MM.1S (cell line): ENCODE measurements at regions not wholly inside any gene's neighbourhood (a gene's known extent, or its start where the extent isn't known, plus 50 kb on each side); places are given as distances from the start of the nearest gene placed in this dataset.

Experiments
- DNase-seq: peaks from one replicate; pipeline ENCODE4 v3.0.0-alpha.2; 2015
- H2AFZ ChIP-seq: fragments of 300-600 bp; sonication (generic); 2 replicates; pipeline ENCODE4 v1.6.0; 2016; ENCODE audit warnings: antibody characterized with exemption, low read length
- H3F3A ChIP-seq: fragments of 300-600 bp; sonication (generic); 2 replicates; pipeline ENCODE4 v1.6.1; 2016; ENCODE audit warnings: mild to moderate bottlenecking, antibody characterized with exemption, low read length, moderate library complexity, mixed read lengths; ENCODE audit not compliant: insufficient read depth
- H3K27ac ChIP-seq: fragments of 300-600 bp; sonication (generic); 2 replicates; pipeline ENCODE4 v1.5.1; 2016; ENCODE audit warnings: mild to moderate bottlenecking, low read length
- H3K27me3 ChIP-seq: fragments of 300-600 bp; sonication (generic); replicated peaks from 2 replicates; pipeline ENCODE4 v1.6.0; 2016; ENCODE audit warnings: low read length; ENCODE audit not compliant: insufficient read depth
- H3K36me3 ChIP-seq: fragments of 300-600 bp; sonication (generic); replicated peaks from 2 replicates; pipeline ENCODE4 v1.6.1; 2016; ENCODE audit warnings: mild to moderate bottlenecking, low read length, mixed read lengths; ENCODE audit not compliant: insufficient read depth
- H3K4me1 ChIP-seq: fragments of 300-600 bp; sonication (generic); 2 replicates; pipeline ENCODE4 v1.6.1; 2016; ENCODE audit warnings: low read length, mixed read lengths
- H3K4me2 ChIP-seq: fragments of 300-600 bp; sonication (generic); 2 replicates; pipeline ENCODE4 v1.6.0; 2016; ENCODE audit warnings: low read depth, low read length
- H3K4me3 ChIP-seq: fragments of 300-600 bp; sonication (generic); 2 replicates; pipeline ENCODE4 v1.5.1; 2016; ENCODE audit warnings: low read length, mixed read lengths
- H3K79me2 ChIP-seq: fragments of 300-600 bp; sonication (generic); 2 replicates; pipeline ENCODE4 v1.6.1; 2016; ENCODE audit warnings: mixed run types, low read length, mixed read lengths
- H3K9ac ChIP-seq: fragments of 300-600 bp; sonication (generic); 2 replicates; pipeline ENCODE4 v1.6.1; 2016; ENCODE audit warnings: low read length, mixed read lengths
- H3K9me2 ChIP-seq: fragments of 300-600 bp; sonication (generic); replicated peaks from 2 replicates; pipeline ENCODE4 v1.6.1; 2016; ENCODE audit warnings: mild to moderate bottlenecking, low read length, mixed read lengths; ENCODE audit not compliant: insufficient read depth
- H3K9me3 ChIP-seq: fragments of 300-600 bp; sonication (generic); replicated peaks from 2 replicates; pipeline ENCODE4 v1.6.1; 2016; ENCODE audit warnings: mild to moderate bottlenecking, low read length, mixed read lengths; ENCODE audit not compliant: insufficient read depth
- H4K20me1 ChIP-seq: fragments of 300-600 bp; sonication (generic); 2 replicates; pipeline ENCODE4 v1.6.1; 2016; ENCODE audit warnings: mild to moderate bottlenecking, low read length, moderate library complexity, mixed read lengths; ENCODE audit not compliant: insufficient read depth
- EZH2 ChIP-seq: fragments of 300-600 bp; sonication (generic); optimal IDR thresholded peaks from 2 replicates; pipeline ENCODE3; 2017; ENCODE audit warnings: low read depth, mild to moderate bottlenecking, antibody characterized with exemption, low read length, mixed read lengths
- EZH2phosphoT487 ChIP-seq: fragments of 300-600 bp; sonication (generic); IDR thresholded peaks from 2 replicates; pipeline ENCODE4 v1.6.1; 2018; ENCODE audit warnings: antibody characterized with exemption, low read length
- TF ChIP-seq, protein P1 (sequence below): fragments of 300-600 bp; sonication (generic); IDR thresholded peaks from 2 replicates; pipeline ENCODE4 v1.5.1; 2016; ENCODE audit warnings: antibody characterized with exemption, low read length, mixed read lengths

GRCh38 chr17:6305613-6306360 is 129.1 kb downstream of the AIPL1 start:
- H3F3A ChIP-seq = no peaks in the 10 kb centered on the region
- no peaks in the 10 kb centered on the region for H3K36me3 ChIP-seq
- no peak overlapping the region for H2AFZ ChIP-seq
- H3K27ac ChIP-seq = no peak overlapping the region
- 0 out of 2 replicates have a peak, but pooled peaks cover 4% of the 10 kb centered on the region for H3K27me3 ChIP-seq
- no peaks in the 10 kb centered on the region for H4K20me1 ChIP-seq
- TF ChIP-seq EZH2phosphoT487 = no peak
- TF ChIP-seq, protein P1, sequence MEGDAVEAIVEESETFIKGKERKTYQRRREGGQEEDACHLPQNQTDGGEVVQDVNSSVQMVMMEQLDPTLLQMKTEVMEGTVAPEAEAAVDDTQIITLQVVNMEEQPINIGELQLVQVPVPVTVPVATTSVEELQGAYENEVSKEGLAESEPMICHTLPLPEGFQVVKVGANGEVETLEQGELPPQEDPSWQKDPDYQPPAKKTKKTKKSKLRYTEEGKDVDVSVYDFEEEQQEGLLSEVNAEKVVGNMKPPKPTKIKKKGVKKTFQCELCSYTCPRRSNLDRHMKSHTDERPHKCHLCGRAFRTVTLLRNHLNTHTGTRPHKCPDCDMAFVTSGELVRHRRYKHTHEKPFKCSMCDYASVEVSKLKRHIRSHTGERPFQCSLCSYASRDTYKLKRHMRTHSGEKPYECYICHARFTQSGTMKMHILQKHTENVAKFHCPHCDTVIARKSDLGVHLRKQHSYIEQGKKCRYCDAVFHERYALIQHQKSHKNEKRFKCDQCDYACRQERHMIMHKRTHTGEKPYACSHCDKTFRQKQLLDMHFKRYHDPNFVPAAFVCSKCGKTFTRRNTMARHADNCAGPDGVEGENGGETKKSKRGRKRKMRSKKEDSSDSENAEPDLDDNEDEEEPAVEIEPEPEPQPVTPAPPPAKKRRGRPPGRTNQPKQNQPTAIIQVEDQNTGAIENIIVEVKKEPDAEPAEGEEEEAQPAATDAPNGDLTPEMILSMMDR = no peak
- TF ChIP-seq EZH2 = no peak
- no peaks in the 10 kb centered on the region for H3K79me2 ChIP-seq
- H3K9ac ChIP-seq = no peak overlapping the region
- DNase-seq = no peak
- H3K9me3 ChIP-seq = no peaks in the 10 kb centered on the region
- no peak overlapping the region for H3K4me2 ChIP-seq
- H3K4me1 ChIP-seq = no peaks in the 10 kb centered on the region
- no peaks in the 10 kb centered on the region for H3K9me2 ChIP-seq
- no peak overlapping the region for H3K4me3 ChIP-seq

GRCh38 chr17:6304894-6305612 is 129.9 kb downstream of the AIPL1 start:
- Histone ChIP-seq H3K4me2 (no peak overlapping the region), H3F3A (no peaks in the 10 kb centered on the region), H3K27ac (no peak overlapping the region), H3K36me3 (no peaks in the 10 kb centered on the region), H3K9me3 (no peaks in the 10 kb centered on the region), H3K79me2 (no peaks in the 10 kb centered on the region), H4K20me1 (no peaks in the 10 kb centered on the region), H2AFZ (no peak overlapping the region), H3K9ac (no peak overlapping the region), H3K4me1 (no peaks in the 10 kb centered on the region), H3K4me3 (no peak overlapping the region), H3K9me2 (no peaks in the 10 kb centered on the region), H3K27me3 (peaks cover 9% of the 10 kb centered on the region)
- DNase-seq = no peak
- TF ChIP-seq, protein P1 = no peak
- TF ChIP-seq EZH2phosphoT487 (no peak), EZH2 (no peak)

- TF ChIP-seq EZH2phosphoT487 = no peak
- TF ChIP-seq, protein P1 = no peak
- TF ChIP-seq EZH2 = no peak
- Histone ChIP-seq H3K27me3 (peaks cover 21% of the 10 kb centered on the region), H3K4me3 (no peak overlapping the region), H2AFZ (no peak overlapping the region), H4K20me1 (no peaks in the 10 kb centered on the region), H3K9me2 (no peaks in the 10 kb centered on the region), H3K36me3 (no peaks in the 10 kb centered on the region), H3K4me1 (no peaks in the 10 kb centered on the region), H3K4me2 (no peak overlapping the region), H3K9ac (no peak overlapping the region), H3F3A (no peaks in the 10 kb centered on the region), H3K27ac (no peak overlapping the region), H3K9me3 (no peaks in the 10 kb centered on the region), H3K79me2 (no peaks in the 10 kb centered on the region)
- peak; percentile 49 for DNase-seq
Observed at GRCh38 chr17:6303664-6304063, 131.3 kb downstream of the AIPL1 start.
